Stimulated activated CD8-positive, alpha-beta memory T cell treated with anti-CD3 and anti-CD28 coated beads, Interleukin-7, amount 100 ng/mL, for 48 hours (primary cell): ENCODE measurements at regions not wholly inside any gene's neighbourhood (a gene's known extent, or its start where the extent isn't known, plus 50 kb on each side); places are given as distances from the start of the nearest gene placed in this dataset.
"Not testable (repeated sequence)": the region's sequence is repeated elsewhere in the genome, so short reads cannot be mapped to it uniquely, and the experiment has no call there.

ENCODE experiments used
- DNase-seq, 2 donors: peaks; one replicate each; pipeline ENCODE4 v3.0.0-alpha.2; 2020; ENCODE audit warnings: low read depth in 1 of 2; ENCODE audit errors: extremely low read depth in 1 of 2

- no peak for DNase-seq
Observed at GRCh38 chr14:96683562-96684289, 113.5 kb upstream of the VRK1 start.

GRCh38 chr14:96686126-96686525, 111.1 kb upstream of the VRK1 start:
- DNase-seq: no peak

- no peak for DNase-seq
Observed at GRCh38 chr14:96688629-96689028, 108.6 kb upstream of the VRK1 start.

GRCh38 chr14:96690713-96691383, 106.3 kb upstream of the VRK1 start:
- no peak for DNase-seq

- no peak for DNase-seq
Observed at GRCh38 chr14:96693252-96693820, 103.8 kb upstream of the VRK1 start.

- DNase-seq: no peak
Observed at GRCh38 chr14:96693987-96694386, 103.2 kb upstream of the VRK1 start.

- peak in 1 of 2 donors; percentile 3 for DNase-seq
Observed at GRCh38 chr14:96698960-96699539, 98.1 kb upstream of the VRK1 start.

GRCh38 chr14:96699666-96700065, 97.5 kb upstream of the VRK1 start:
- DNase-seq: no peak

GRCh38 chr14:96702831-96703230, 94.4 kb upstream of the VRK1 start:
- DNase-seq: no peak

- no peak for DNase-seq
Observed at GRCh38 chr14:96705422-96706092, 91.6 kb upstream of the VRK1 start.

GRCh38 chr14:96706893-96707292, 90.3 kb upstream of the VRK1 start:
- DNase-seq: no peak

- no peak for DNase-seq
Observed at GRCh38 chr14:96710060-96710666, 87.0 kb upstream of the VRK1 start.

GRCh38 chr14:96711559-96712267, 85.5 kb upstream of the VRK1 start:
- DNase-seq: no peak

GRCh38 chr14:96713426-96713825, 83.8 kb upstream of the VRK1 start:
- no peak for DNase-seq

GRCh38 chr14:96714537-96714936, 82.6 kb upstream of the VRK1 start:
- not testable (repeated sequence) for DNase-seq

GRCh38 chr14:96717116-96717515, 80.1 kb upstream of the VRK1 start:
- DNase-seq: no peak

GRCh38 chr14:96718407-96718806, 78.8 kb upstream of the VRK1 start:
- no peak for DNase-seq

GRCh38 chr14:96720702-96721101, 76.5 kb upstream of the VRK1 start:
- not testable (repeated sequence) for DNase-seq

- DNase-seq: no peak
Observed at GRCh38 chr14:96722736-96723135, 74.4 kb upstream of the VRK1 start.

- no peak for DNase-seq
Observed at GRCh38 chr14:96723946-96724345, 73.2 kb upstream of the VRK1 start.
